CD4-positive, alpha-beta T cell (primary cell): ENCODE measurements at regions not wholly inside any gene's neighbourhood (a gene's known extent, or its start where the extent isn't known, plus 50 kb on each side); places are given as distances from the start of the nearest gene placed in this dataset.

Source experiments
- ATAC-seq: fragments of 200-7000 bp; cut with Tn5 transposase; one replicate; pipeline ENCODE4 v1.10.0; 2022; ENCODE audit warnings: mild to moderate bottlenecking; ENCODE audit not compliant: poor library complexity
- CTCF ChIA-PET: fragments of 350-600 bp; sonication (Branson Sonifier 250); formaldehyde crosslinking; loops from one replicate; lab custom pipeline; 2021; ENCODE audit warnings: antibody characterized with exemption, inconsistent platforms; lab: Charles Lee
- POLR2A ChIA-PET: fragments of 350-600 bp; sonication (Branson Sonifier 250); formaldehyde crosslinking; loops from one replicate; lab custom pipeline; 2021; ENCODE audit warnings: antibody characterized with exemption, inconsistent platforms; lab: Charles Lee
- DNase-seq, 14 experiments: peaks; one replicate each; pipeline ENCODE4 v3.0.0-alpha.2; 2013 to 2020; ENCODE audit warnings: mixed read lengths in 2 of 14
- H3K27ac ChIP-seq, 2 donors: one replicate each; pipeline versions ENCODE4 v1.5.1 to v1.7.0; 2013; ENCODE audit warnings: low read length in 2 of 2, low read depth in 1 of 2, mild to moderate bottlenecking in 1 of 2
- H3K27me3 ChIP-seq, 2 experiments: 1 replicate in 1 of 2; 2 replicates in 1 of 2; pipeline versions ENCODE4 v1.6.1 to v1.7.0; 2013; ENCODE audit warnings: low read length in 2 of 2, control low read depth in 1 of 2, mild to moderate bottlenecking in 1 of 2, moderate library complexity in 1 of 2; ENCODE audit not compliant: insufficient read depth in 2 of 2, control insufficient read depth in 1 of 2
- H3K36me3 ChIP-seq: one replicate; pipeline ENCODE4 v1.6.1; 2013; ENCODE audit warnings: low read length, control low read depth; ENCODE audit not compliant: insufficient read depth
- H3K4me1 ChIP-seq: one replicate; pipeline ENCODE4 v1.6.1; 2013; ENCODE audit warnings: low read length, control low read depth; ENCODE audit not compliant: insufficient read depth
- H3K4me3 ChIP-seq: one replicate; pipeline ENCODE4 v1.5.1; 2013; ENCODE audit warnings: mild to moderate bottlenecking, low read length, moderate library complexity
- H3K9me3 ChIP-seq, 2 experiments: 1 replicate in 1 of 2; 2 replicates in 1 of 2; pipeline versions ENCODE4 v1.6.1 to v1.7.0; 2013; ENCODE audit warnings: low read length in 2 of 2, mild to moderate bottlenecking in 2 of 2, control low read depth in 1 of 2, moderate library complexity in 1 of 2; ENCODE audit not compliant: control insufficient read depth in 1 of 2, insufficient read depth in 1 of 2
- H3K27ac Mint-ChIP-seq: one replicate; pipeline ENCODE4 v1.8.0; 2020; ENCODE audit warnings: mixed read lengths
- H3K27me3 Mint-ChIP-seq: one replicate; pipeline ENCODE4 v1.8.0; 2021; ENCODE audit warnings: mixed read lengths
- H3K36me3 Mint-ChIP-seq: one replicate; pipeline ENCODE4 v1.8.0; 2021; ENCODE audit warnings: low read depth, mixed read lengths
- H3K4me1 Mint-ChIP-seq: one replicate; pipeline ENCODE4 v1.8.0; 2021; ENCODE audit warnings: low read depth, mixed read lengths
- H3K4me3 Mint-ChIP-seq: one replicate; pipeline ENCODE4 v1.8.0; 2020; ENCODE audit warnings: mild to moderate bottlenecking, mixed read lengths
- H3K9me3 Mint-ChIP-seq: one replicate; pipeline ENCODE4 v1.8.0; 2020; ENCODE audit warnings: mixed read lengths
- intact Hi-C, 2 experiments: fragments of 100-400 bp; cut with DNase I in 1 of 2; cut with micrococcal nuclease in 1 of 2; formaldehyde crosslinking; loops; one replicate each; pipeline versions ENCODE4 v1.15.1 to v1.9.0; 2023 to 2025; cut with DNase I, micrococcal nuclease
- TF ChIP-seq, protein P1 (sequence below): fragments of 200-600 bp; IDR thresholded peaks from one replicate; pipeline ENCODE4 v1.8.0; 2022; ENCODE audit warnings: antibody characterized with exemption, mild to moderate bottlenecking

- ChIA-PET POLR2A (no interaction called here), CTCF (no interaction called here)
- TF ChIP-seq, protein P1, sequence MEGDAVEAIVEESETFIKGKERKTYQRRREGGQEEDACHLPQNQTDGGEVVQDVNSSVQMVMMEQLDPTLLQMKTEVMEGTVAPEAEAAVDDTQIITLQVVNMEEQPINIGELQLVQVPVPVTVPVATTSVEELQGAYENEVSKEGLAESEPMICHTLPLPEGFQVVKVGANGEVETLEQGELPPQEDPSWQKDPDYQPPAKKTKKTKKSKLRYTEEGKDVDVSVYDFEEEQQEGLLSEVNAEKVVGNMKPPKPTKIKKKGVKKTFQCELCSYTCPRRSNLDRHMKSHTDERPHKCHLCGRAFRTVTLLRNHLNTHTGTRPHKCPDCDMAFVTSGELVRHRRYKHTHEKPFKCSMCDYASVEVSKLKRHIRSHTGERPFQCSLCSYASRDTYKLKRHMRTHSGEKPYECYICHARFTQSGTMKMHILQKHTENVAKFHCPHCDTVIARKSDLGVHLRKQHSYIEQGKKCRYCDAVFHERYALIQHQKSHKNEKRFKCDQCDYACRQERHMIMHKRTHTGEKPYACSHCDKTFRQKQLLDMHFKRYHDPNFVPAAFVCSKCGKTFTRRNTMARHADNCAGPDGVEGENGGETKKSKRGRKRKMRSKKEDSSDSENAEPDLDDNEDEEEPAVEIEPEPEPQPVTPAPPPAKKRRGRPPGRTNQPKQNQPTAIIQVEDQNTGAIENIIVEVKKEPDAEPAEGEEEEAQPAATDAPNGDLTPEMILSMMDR: no peak
Measured at GRCh38 chr6:16058929-16059345, 69.9 kb upstream of the MYLIP start.

GRCh38 chr6:16058201-16058928 lies 70.5 kb upstream of the MYLIP start:
- Mint-ChIP-seq H3K27ac (no peak overlapping the region), H3K4me3 (no peak overlapping the region), H3K36me3 (no peaks in the 10 kb centered on the region), H3K4me1 (no peaks in the 10 kb centered on the region), H3K9me3 (no peaks in the 10 kb centered on the region), H3K27me3 (no peaks in the 10 kb centered on the region)
- H3K4me1 ChIP-seq: no peaks in the 10 kb centered on the region
- H3K27ac ChIP-seq: no peak overlapping the region
- H3K36me3 ChIP-seq: no peaks in the 10 kb centered on the region
- intact Hi-C loops: no loop called here
- H3K27me3 ChIP-seq: no peaks in the 10 kb centered on the region
- H3K4me3 ChIP-seq: no peak overlapping the region
- DNase-seq: no peak
- ATAC-seq: no peak
- H3K9me3 ChIP-seq: no peaks in the 10 kb centered on the region
- POLR2A ChIA-PET: no interaction called here
- CTCF ChIA-PET: no interaction called here
- TF ChIP-seq, protein P1: no peak

More at GRCh38 chr6:16058929-16059345, 69.9 kb upstream of the MYLIP start:
- DNase-seq (no peak), ATAC-seq (no peak)
- Mint-ChIP-seq H3K36me3 (no peaks in the 10 kb centered on the region), H3K4me3 (no peak overlapping the region), H3K9me3 (no peaks in the 10 kb centered on the region), H3K27me3 (no peaks in the 10 kb centered on the region), H3K27ac (no peak overlapping the region), H3K4me1 (no peaks in the 10 kb centered on the region)
- H3K9me3 ChIP-seq: no peaks in the 10 kb centered on the region
- intact Hi-C loops: no loop called here
- H3K4me3 ChIP-seq: no peak overlapping the region
- no peak overlapping the region for H3K27ac ChIP-seq
- no peaks in the 10 kb centered on the region for H3K27me3 ChIP-seq
- no peaks in the 10 kb centered on the region for H3K4me1 ChIP-seq
- no peaks in the 10 kb centered on the region for H3K36me3 ChIP-seq

DNA sequence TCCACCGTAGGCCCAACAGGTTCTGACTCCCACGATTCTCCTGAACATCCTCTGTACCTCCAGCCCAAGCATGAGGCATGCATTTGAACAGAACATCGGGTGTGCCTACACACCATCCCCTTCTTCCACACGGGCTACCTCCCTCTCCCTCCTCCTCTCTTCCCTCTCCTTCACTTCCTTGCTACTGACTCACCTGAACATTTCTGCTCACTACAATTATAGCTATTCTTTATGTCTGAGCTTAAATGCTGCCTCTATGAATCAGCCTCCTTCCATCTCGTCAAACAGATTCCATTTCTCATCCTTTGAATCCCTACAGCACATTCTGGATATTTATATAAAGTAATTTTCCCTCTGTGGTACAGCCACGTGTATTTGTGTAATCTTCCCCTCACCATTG lies 71.4 kb upstream of the MYLIP start:
- Mint-ChIP-seq H3K27me3 (no peaks in the 10 kb centered on the region), H3K4me3 (no peak overlapping the region), H3K4me1 (no peaks in the 10 kb centered on the region), H3K9me3 (no peaks in the 10 kb centered on the region), H3K36me3 (no peaks in the 10 kb centered on the region), H3K27ac (no peak overlapping the region)
- DNase-seq: no peak
- no peak overlapping the region for H3K27ac ChIP-seq
- H3K4me3 ChIP-seq: no peak overlapping the region
- no peaks in the 10 kb centered on the region for H3K27me3 ChIP-seq
- ATAC-seq: no peak
- TF ChIP-seq, protein P1: no peak
- no peaks in the 10 kb centered on the region for H3K36me3 ChIP-seq
- CTCF ChIA-PET: no interaction called here
- no peaks in the 10 kb centered on the region for H3K4me1 ChIP-seq
- POLR2A ChIA-PET: no interaction called here
- intact Hi-C loops: no loop called here
- no peaks in the 10 kb centered on the region for H3K9me3 ChIP-seq
